HG02798 (cell line): ENCODE measurements at regions not wholly inside any gene's neighbourhood (a gene's known extent, or its start where the extent isn't known, plus 50 kb on each side); places are given as distances from the start of the nearest gene placed in this dataset.

Experiments
- ATAC-seq: cut with Tn5 transposase; IDR thresholded peaks from one replicate; pipeline ENCODE4 v1.9.1; 2021; ENCODE audit warnings: mild to moderate bottlenecking; ENCODE audit not compliant: unreplicated experiment, poor library complexity

GRCh38 chr10:88081457-88082054 lies 218.1 kb downstream of the PTEN start:
- ATAC-seq = no peak

GRCh38 chr10:88082391-88082790 lies 219.0 kb downstream of the PTEN start:
- ATAC-seq = peak; percentile 28

- ATAC-seq = peak; percentile 83
Measured at GRCh38 chr10:88082806-88083596, 219.6 kb downstream of the PTEN start.

- no peak for ATAC-seq
Measured at GRCh38 chr10:88083597-88083989, 220.2 kb downstream of the PTEN start.

GRCh38 chr10:88086187-88086960 lies 222.9 kb downstream of the PTEN start:
- ATAC-seq = no peak

- ATAC-seq = no peak
Measured at GRCh38 chr10:88088441-88089340, 225.3 kb downstream of the PTEN start.

- ATAC-seq = no peak
Measured at GRCh38 chr10:88089498-88089897, 226.1 kb downstream of the PTEN start.

GRCh38 chr10:88090568-88091214 lies 227.3 kb downstream of the PTEN start:
- ATAC-seq = no peak

- peak; percentile 86 for ATAC-seq
Measured at GRCh38 chr10:88091490-88092061, 228.2 kb downstream of the PTEN start.

- no peak for ATAC-seq
Measured at GRCh38 chr10:88092265-88092664, 228.8 kb downstream of the PTEN start.

GRCh38 chr10:88092973-88093372 lies 229.5 kb downstream of the PTEN start:
- no peak for ATAC-seq

- no peak for ATAC-seq
Measured at GRCh38 chr10:88094795-88095194, 231.4 kb downstream of the PTEN start.

GRCh38 chr10:88095223-88095721 lies 231.8 kb downstream of the PTEN start:
- no peak for ATAC-seq

GRCh38 chr10:88095778-88096431 lies 232.5 kb downstream of the PTEN start:
- ATAC-seq = no peak

- ATAC-seq = no peak
Measured at GRCh38 chr10:88097092-88097516, 233.7 kb downstream of the PTEN start.

- no peak for ATAC-seq
Measured at GRCh38 chr10:88097536-88097935, 234.1 kb downstream of the PTEN start.

- no peak for ATAC-seq
Measured at GRCh38 chr10:88100281-88100680, 236.9 kb downstream of the PTEN start.

GRCh38 chr10:88101666-88102065 lies 238.2 kb downstream of the PTEN start:
- ATAC-seq = no peak

- no peak for ATAC-seq
Measured at GRCh38 chr10:88103576-88103975, 240.2 kb downstream of the PTEN start.
